Endothelial cell of umbilical vein (primary cell): ENCODE measurements at regions not wholly inside any gene's neighbourhood (a gene's known extent, or its start where the extent isn't known, plus 50 kb on each side); places are given as distances from the start of the nearest gene placed in this dataset.

Source experiments
- CTCF ChIP-seq, 2 donors: IDR thresholded peaks; 1 replicate in 1 of 2; 2 replicates in 1 of 2; pipeline ENCODE4 v1.5.1; 2011; ENCODE audit warnings: low read length in 2 of 2, mild to moderate bottlenecking in 2 of 2, moderate library complexity in 2 of 2, control low read depth in 1 of 2, inconsistent platforms in 1 of 2, low read depth in 1 of 2; ENCODE audit not compliant: insufficient read depth in 1 of 2; ENCODE audit errors: extremely low read depth in 1 of 2
- EZH2 ChIP-seq: IDR thresholded peaks from 2 replicates; pipeline ENCODE4 v1.6.1; 2012; ENCODE audit warnings: borderline replicate concordance, low read depth, mild to moderate bottlenecking, moderate library complexity, low read length, inconsistent platforms; ENCODE audit not compliant: severe bottlenecking
- MAX ChIP-seq: IDR thresholded peaks from 2 replicates; pipeline ENCODE4 v1.6.1; 2011; ENCODE audit not compliant: insufficient read depth, insufficient read length
- POLR2A ChIP-seq: IDR thresholded peaks from 2 replicates; pipeline ENCODE4 v1.6.1; 2012; ENCODE audit warnings: low read depth, mild to moderate bottlenecking, control low read depth, low read length
- POLR2AphosphoS5 ChIP-seq: IDR thresholded peaks from 2 replicates; pipeline ENCODE4 v1.6.1; 2012; ENCODE audit warnings: low read depth, mild to moderate bottlenecking, control low read depth, low read length, moderate library complexity; ENCODE audit not compliant: insufficient read depth

- TF ChIP-seq POLR2AphosphoS5 (no peak), MAX (no peak), CTCF (IDR thresholded peaks at IDR 0.05; ENCODE audit: extremely low read depth in 1 of 2, insufficient read depth in 1 of 2, low read depth in 1 of 2, low read length in 2 of 2) (no peak), EZH2 (no peak), POLR2A (no peak)
Measured at GRCh38 chr3:167051421-167051820, 328.7 kb downstream of the ZBBX start.
